ENCODE measurements at regions not wholly inside any gene's neighbourhood (a gene's known extent, or its start where the extent isn't known, plus 50 kb on each side); places are given as distances from the start of the nearest gene placed in this dataset.

DNA sequence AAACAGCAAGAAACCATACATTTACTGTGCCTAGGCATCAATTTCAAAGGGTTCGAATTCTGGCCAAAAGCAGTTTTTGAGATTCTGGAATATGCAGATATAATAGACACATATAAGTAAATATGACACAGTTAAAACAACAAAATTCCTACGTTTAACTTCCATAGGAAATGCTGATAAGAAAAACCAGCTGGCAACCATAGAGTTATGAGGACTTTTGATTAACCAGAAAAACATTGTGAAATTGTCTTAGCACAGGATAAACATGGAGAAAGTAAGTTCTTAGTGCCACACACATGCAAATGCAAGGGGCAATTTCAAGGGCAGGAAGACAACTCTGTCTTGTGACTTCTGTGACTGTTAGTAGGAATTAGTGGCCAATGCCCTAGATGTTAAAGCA lies 702.1 kb downstream of the TNS3 start:
- DNase-seq (ENCODE audit: low read depth in 2 of 2): no peak

DNA sequence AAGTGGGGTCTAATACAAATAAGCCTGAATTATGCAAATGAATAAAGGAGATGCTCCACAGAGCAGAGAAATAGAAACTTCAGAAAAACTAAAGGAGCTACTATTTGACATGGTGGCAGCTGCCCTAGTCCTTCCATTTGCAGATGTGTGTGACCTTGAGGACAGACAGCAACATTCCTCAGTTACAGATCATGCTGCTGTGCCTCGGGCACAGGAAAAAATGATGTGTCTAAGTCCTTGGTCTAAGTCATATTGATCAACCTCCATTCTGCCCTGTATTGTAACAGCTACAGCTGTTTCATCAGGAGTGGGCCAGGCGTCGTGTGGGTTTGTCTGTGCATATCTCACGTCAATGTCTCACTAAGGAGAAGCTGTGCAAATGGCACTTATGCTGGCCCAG lies 710.4 kb downstream of the TNS3 start:
- no peak for DNase-seq (ENCODE audit: low read depth in 2 of 2)

DNA sequence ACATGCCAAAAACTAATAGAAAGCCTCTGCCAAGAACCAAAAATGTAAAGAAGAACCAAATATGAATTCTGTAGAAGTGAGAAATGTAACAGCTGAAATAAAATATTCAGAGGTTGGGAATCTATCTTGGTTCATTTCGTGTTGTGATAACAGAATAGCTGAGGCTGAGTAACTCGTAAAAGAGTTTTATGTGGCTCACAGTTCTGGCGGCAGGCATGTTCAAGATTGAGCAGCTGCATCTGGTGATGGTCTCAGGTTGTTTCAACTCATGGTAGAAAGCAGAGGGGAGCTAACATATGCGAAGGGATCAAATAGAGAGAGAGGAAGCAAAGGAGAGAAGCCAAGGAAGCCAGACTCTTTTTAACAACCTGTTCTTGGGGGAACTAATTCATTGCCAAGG lies 717.2 kb downstream of the TNS3 start:
- DNase-seq (ENCODE audit: low read depth in 2 of 2): no peak

DNA sequence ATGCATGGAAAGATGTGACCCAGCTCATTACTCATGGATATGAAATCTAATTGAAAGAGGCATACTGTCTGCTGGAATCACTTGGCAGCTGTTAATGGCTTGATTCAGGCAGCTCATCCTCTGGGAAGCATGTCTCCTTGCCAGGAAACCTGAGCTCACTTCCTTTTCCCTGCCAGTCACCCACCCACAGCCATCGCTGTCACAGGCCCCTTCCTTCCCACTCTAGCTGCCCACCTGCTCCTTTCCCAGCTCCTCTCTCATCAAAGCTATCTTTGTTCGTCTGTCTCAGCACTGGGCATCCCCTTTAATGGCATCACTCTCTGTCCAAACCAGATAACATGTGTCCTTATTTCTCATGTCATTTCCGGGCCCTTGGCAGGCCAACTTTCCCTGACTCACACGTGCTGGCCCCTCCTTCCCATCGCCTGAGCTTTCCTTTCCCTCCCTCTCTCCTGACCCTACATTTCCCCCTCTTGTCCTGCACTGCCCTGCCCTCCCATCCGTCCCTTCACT lies 721.9 kb downstream of the TNS3 start:
- DNase-seq (ENCODE audit: low read depth in 2 of 2): no peak

DNA sequence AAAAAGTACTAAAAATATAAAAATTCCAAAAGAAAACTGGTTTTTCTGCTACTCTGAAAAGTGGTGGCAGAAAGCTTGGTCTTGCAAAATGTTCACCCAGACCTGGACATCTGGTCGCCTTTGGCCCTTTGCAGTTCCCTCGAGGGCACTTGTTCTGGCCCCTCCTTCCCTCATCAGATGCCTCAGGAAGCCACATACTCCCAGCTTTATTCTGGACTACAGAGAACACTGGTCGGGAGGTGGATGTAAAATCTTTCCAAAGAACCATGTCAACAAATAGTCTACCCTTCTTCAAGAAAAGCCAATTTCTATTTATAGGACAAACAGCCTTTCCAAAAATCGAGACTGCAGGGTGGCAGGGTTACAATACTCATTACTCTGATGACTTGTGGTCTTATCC lies 726.1 kb downstream of the TNS3 start:
- DNase-seq (ENCODE audit: low read depth in 2 of 2): no peak

GRCh38 chr7:46854958-46855473 lies 726.9 kb downstream of the TNS3 start:
- no peak for DNase-seq (ENCODE audit: low read depth in 2 of 2)

DNA sequence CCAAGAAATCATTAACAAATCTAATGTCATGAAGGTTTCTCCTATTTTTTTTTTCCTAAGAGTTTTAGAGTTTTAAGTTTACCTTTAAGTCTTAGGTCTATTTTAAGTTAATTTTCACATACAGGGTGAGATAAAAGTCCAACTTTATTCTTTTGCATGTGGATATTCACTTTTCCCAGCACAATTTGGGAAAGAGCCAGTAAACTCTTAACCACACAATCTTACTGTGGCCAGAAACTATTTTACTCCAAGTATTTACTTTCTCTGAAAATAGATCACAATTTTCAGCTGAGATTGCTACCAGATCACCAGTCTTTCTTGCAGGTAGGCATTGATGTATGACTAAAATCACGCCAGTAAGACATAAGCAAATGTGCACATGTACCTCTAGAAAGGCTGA lies 728.5 kb downstream of the TNS3 start:
- no peak for DNase-seq (ENCODE audit: low read depth in 2 of 2)

DNA sequence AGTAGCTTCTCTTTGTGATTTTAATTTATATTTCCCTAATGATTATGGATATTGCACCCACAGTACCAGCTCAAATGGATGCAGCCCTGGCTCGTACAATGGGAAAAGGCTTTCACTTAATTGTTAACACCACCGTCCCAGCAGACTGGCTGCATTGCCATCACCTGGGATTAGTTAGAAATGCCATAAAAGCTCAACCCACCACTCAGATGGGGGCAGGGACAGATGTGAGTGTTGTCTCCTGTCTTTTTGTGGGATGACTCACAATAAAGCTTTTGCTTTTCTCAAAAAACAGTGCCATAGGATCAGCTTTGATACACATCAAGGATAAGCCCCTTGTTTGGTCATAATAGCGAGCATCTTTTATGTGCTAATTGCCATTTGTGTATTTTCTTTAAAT lies 729.1 kb downstream of the TNS3 start:
- DNase-seq (ENCODE audit: low read depth in 2 of 2): no peak

DNA sequence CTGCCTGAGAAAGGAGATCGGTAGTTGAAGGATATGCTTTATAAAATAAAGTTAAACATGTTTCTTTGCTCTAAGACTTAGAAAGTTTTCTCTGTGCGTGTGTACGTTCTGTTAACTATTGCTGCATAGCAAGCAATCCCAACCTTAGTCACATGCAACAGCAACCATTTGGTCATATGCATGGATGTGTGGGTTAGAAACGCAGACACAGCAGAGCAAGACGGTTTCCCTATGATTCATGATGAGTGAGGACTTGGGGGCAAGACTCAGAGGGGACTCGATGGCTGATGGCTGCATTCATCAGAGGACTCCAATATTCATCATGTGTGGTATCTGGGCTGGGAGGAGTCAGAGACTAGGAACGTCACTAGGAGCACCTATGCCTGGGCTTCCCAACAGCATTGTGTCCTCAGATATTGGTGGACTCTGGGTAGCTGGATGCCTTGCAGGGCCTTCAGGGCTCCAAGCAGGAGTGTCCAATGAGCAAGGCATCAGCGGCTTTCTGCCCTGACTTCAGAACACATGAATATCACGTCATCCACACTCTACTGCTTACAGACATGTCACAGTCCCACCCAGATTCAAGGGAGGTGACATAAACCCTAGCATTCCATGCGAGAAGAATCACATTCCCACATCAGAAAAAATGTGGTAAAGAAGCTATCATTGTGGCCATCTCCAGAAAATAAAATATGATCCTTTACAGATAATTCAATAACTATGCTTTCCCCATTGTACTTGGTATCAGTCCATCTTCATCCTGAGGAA lies 731.2 kb downstream of the TNS3 start:
- DNase-seq (ENCODE audit: low read depth in 2 of 2): no peak

- DNase-seq (ENCODE audit: low read depth in 2 of 2): no peak
These were observed 733.0 kb downstream of the TNS3 start for GRCh38 chr7:46848944-46849343.

DNA sequence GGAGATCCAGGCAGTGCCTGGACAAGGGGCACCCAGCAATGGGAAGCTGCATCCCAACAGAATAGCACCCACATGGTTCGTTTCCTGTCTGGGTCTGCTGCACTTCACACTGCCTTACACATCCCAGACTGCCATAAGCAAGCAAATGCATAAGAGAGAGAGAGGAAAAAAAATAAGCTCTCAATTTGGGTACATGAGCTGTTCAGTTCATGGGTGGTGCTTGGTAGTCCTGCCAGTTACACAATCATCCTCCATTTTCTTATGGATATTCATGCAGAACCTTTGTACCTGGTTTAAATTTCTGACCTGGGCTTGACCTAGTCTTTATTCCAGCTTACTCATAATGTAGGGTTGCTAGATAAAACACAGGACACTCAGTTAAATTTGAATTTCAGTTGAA lies 733.6 kb downstream of the TNS3 start:
- DNase-seq (ENCODE audit: low read depth in 2 of 2): no peak

- DNase-seq (ENCODE audit: low read depth in 2 of 2): no peak
These were observed 734.8 kb downstream of the TNS3 start for GRCh38 chr7:46847126-46847525.

GRCh38 chr7:46844486-46844885 lies 737.4 kb downstream of the TNS3 start:
- no peak for DNase-seq (ENCODE audit: low read depth in 2 of 2)

DNA sequence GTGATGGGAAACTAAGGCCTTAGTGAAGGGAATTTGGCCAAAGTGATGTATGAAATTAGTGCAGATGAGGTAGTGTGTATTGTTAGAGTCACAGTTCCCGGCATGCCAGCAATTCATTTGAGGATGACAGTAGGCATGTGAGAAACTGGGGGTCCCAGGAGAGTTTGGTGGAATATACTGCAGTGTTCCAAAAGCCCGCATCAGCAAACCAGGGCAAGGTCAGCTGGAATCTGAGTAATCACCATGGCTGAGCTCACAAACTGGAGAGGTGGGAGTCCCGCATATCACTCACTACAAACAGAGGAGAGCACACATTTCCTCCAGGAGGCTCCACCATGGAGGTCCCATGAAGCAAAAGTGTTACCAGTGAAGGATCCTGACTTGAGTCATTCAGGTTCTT lies 740.7 kb downstream of the TNS3 start:
- no peak for DNase-seq (ENCODE audit: low read depth in 2 of 2)

GRCh38 chr7:46839651-46840050 lies 742.3 kb downstream of the TNS3 start:
- DNase-seq (ENCODE audit: low read depth in 2 of 2): no peak

GRCh38 chr7:46838463-46838862 lies 743.4 kb downstream of the TNS3 start:
- no peak for DNase-seq (ENCODE audit: low read depth in 2 of 2)

GRCh38 chr7:46835556-46835955 lies 746.4 kb downstream of the TNS3 start:
- no peak for DNase-seq (ENCODE audit: low read depth in 2 of 2)

- no peak for DNase-seq (ENCODE audit: low read depth in 2 of 2)
These were observed 747.0 kb downstream of the TNS3 start for GRCh38 chr7:46834921-46835320.

DNA sequence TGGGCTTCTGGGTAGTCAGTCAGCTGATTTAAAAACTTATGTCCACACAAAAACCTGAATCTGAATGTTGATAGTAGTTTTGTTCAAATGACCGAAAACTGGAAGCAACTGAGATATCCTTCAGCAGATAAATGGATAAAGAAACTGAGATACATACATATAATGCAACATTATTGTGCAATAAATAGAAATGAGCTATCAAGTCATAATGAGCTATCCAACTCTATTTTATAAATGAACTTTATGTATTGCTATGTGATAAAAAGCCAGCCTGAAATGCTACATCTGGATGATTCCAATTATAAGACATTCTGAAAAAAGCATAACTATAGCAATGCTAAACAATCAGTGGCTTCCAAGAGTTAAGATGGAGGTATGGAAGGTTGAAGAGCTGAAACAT lies 748.7 kb downstream of the TNS3 start:
- no peak for DNase-seq (ENCODE audit: low read depth in 2 of 2)

GRCh38 chr7:46832136-46832535 lies 749.8 kb downstream of the TNS3 start:
- no peak for DNase-seq (ENCODE audit: low read depth in 2 of 2)

- no peak for DNase-seq (ENCODE audit: low read depth in 2 of 2)
These were observed 762.1 kb downstream of the TNS3 start for GRCh38 chr7:46819819-46820218.

DNA sequence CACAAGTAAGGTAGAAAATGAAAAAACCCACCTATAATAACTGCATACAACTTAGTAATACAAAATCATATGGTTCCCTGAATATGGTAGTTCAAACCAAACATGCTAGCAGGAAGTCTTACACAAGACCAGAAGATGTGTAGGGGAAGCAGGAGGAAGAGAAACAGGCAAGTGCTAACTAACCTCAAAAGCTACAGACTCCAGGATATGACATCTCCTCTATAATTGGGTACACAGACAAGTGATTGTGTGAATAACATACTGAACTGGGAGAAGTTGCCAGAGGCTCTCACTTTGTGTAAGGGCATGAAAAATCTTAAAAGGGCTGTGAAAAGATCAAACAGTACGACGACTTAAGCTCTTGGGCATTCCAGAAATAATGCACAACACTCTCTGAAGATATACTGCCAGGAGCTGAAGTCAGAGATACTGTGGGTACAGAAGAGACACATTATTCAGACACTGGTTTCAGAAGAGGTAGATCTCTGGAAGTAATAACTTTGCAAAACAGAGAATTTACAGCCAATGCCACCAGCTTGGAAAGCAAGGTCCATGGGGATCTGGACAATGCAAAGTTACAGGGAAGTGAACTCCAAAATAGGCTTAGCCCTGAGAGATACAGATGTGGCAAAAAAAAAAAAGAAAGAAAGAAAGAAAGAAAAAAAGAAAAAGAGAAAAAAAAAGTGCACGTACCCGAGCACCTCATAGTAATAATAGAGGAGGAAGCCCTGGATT lies 767.2 kb downstream of the TNS3 start:
- DNase-seq (ENCODE audit: low read depth in 2 of 2): no peak

- no peak for DNase-seq (ENCODE audit: low read depth in 2 of 2)
These were observed 769.7 kb downstream of the TNS3 start for GRCh38 chr7:46812101-46812675.

All from stimulated activated CD8-positive, alpha-beta memory T cell treated with anti-CD3 and anti-CD28 coated beads, Interleukin-2, amount 100 ng/mL, for 48 hours (primary cell).